Astrocyte (in vitro differentiated cells and primary cell): ENCODE measurements at regions not wholly inside any gene's neighbourhood (a gene's known extent, or its start where the extent isn't known, plus 50 kb on each side); places are given as distances from the start of the nearest gene placed in this dataset.

ENCODE experiments used
- DNase-seq: peaks from one replicate; pipeline ENCODE4 v3.0.0-alpha.2; 2010; ENCODE audit warnings: low read depth
- FAIRE-seq: peaks from 2 replicates; lab custom pipeline; 2011; peaks lifted over from hg19 to GRCh38; lab: Jason Lieb, UNC
- H2AFZ ChIP-seq: 2 replicates; pipeline ENCODE4 v1.6.0; 2012; ENCODE audit warnings: low read depth, low read length, inconsistent platforms
- H3K27ac ChIP-seq: 2 replicates; pipeline ENCODE4 v1.5.1; 2011; ENCODE audit warnings: low read depth, low read length, inconsistent platforms
- H3K27me3 ChIP-seq: 2 replicates; pipeline ENCODE4 v1.6.0; 2011; ENCODE audit warnings: low read length, inconsistent platforms; ENCODE audit not compliant: insufficient read depth
- H3K36me3 ChIP-seq: 2 replicates; pipeline ENCODE4 v1.5.1; 2011; ENCODE audit warnings: low read length, inconsistent platforms; ENCODE audit not compliant: insufficient read depth
- H3K4me1 ChIP-seq: 2 replicates; pipeline ENCODE4 v1.5.1; 2011; ENCODE audit warnings: low read length, inconsistent platforms; ENCODE audit not compliant: insufficient read depth
- H3K4me2 ChIP-seq: 2 replicates; pipeline ENCODE4 v1.6.0; 2012; ENCODE audit warnings: low read length, inconsistent platforms
- H3K4me3 ChIP-seq: 2 replicates; pipeline ENCODE4 v1.5.1; 2011; ENCODE audit warnings: low read depth, mild to moderate bottlenecking, low read length, inconsistent platforms; ENCODE audit not compliant: insufficient read depth
- H3K79me2 ChIP-seq: 2 replicates; pipeline ENCODE4 v1.6.0; 2012; ENCODE audit warnings: mild to moderate bottlenecking, low read length, inconsistent platforms; ENCODE audit not compliant: insufficient read depth
- H3K9ac ChIP-seq: 2 replicates; pipeline ENCODE4 v1.6.0; 2012; ENCODE audit warnings: mild to moderate bottlenecking, low read length, inconsistent platforms
- H3K9me3 ChIP-seq: 2 replicates; pipeline ENCODE4 v1.5.1; 2012; ENCODE audit warnings: low read depth, mild to moderate bottlenecking, low read length, inconsistent platforms; ENCODE audit not compliant: insufficient read depth
- H4K20me1 ChIP-seq: 2 replicates; pipeline ENCODE4 v1.6.0; 2012; ENCODE audit warnings: low read length, inconsistent platforms; ENCODE audit not compliant: insufficient read depth
- H3K27ac Mint-ChIP-seq: one replicate; pipeline ENCODE4 v1.8.0; 2021; ENCODE audit warnings: mild to moderate bottlenecking, mixed read lengths; ENCODE audit not compliant: unreplicated experiment
- H3K27me3 Mint-ChIP-seq: one replicate; pipeline ENCODE4 v1.8.0; 2021; ENCODE audit warnings: low read depth, mixed read lengths; ENCODE audit not compliant: unreplicated experiment
- H3K36me3 Mint-ChIP-seq: one replicate; pipeline ENCODE4 v1.8.0; 2021; ENCODE audit warnings: low read depth, mixed read lengths; ENCODE audit not compliant: unreplicated experiment
- H3K4me1 Mint-ChIP-seq: one replicate; pipeline ENCODE4 v1.8.0; 2021; ENCODE audit warnings: low read depth, mixed read lengths; ENCODE audit not compliant: unreplicated experiment
- H3K4me3 Mint-ChIP-seq: one replicate; pipeline ENCODE4 v1.8.0; 2021; ENCODE audit warnings: mild to moderate bottlenecking, moderate library complexity, mixed read lengths; ENCODE audit not compliant: unreplicated experiment
- H3K9me3 Mint-ChIP-seq: one replicate; pipeline ENCODE4 v1.8.0; 2021; ENCODE audit warnings: mild to moderate bottlenecking, mixed read lengths; ENCODE audit not compliant: unreplicated experiment
- CTCF ChIP-seq: IDR thresholded peaks from 2 replicates; pipeline ENCODE4 v1.5.1; 2011; ENCODE audit warnings: low read depth, mild to moderate bottlenecking, inconsistent platforms, low read length, moderate library complexity; ENCODE audit not compliant: insufficient read depth
- EZH2 ChIP-seq: IDR thresholded peaks from 2 replicates; pipeline ENCODE4 v1.6.1; 2012; ENCODE audit warnings: mild to moderate bottlenecking, low read length, inconsistent platforms; ENCODE audit not compliant: insufficient read depth

- Histone ChIP-seq H2AFZ (no peak overlapping the region), H3K9me3 (no peaks in the 10 kb centered on the region), H3K4me2 (no peak overlapping the region), H3K79me2 (no peaks in the 10 kb centered on the region), H4K20me1 (no peaks in the 10 kb centered on the region), H3K27me3 (no peaks in the 10 kb centered on the region), H3K9ac (no peak overlapping the region), H3K4me3 (no peak overlapping the region), H3K4me1 (no peaks in the 10 kb centered on the region), H3K36me3 (no peaks in the 10 kb centered on the region), H3K27ac (no peak overlapping the region)
- Mint-ChIP-seq H3K9me3 (no peaks in the 10 kb centered on the region), H3K4me1 (no peaks in the 10 kb centered on the region), H3K4me3 (no peak overlapping the region), H3K36me3 (peaks cover 2% of the 10 kb centered on the region), H3K27ac (no peak overlapping the region), H3K27me3 (peaks cover 8% of the 10 kb centered on the region)
- DNase-seq (no peak), FAIRE-seq (no peak)
- no peak for TF ChIP-seq EZH2
These were observed 152.3 kb downstream of the SUDS3 start for GRCh38 chr12:118528625-118529024.

GRCh38 chr12:118534003-118534402, 157.6 kb downstream of the SUDS3 start:
- no peak overlapping the region for H3K9ac ChIP-seq
- peaks cover 25% of the 10 kb centered on the region for H3K27me3 Mint-ChIP-seq
- FAIRE-seq, result no peak

GRCh38 chr12:118536306-118536906, 160.1 kb downstream of the SUDS3 start:
- Histone ChIP-seq H3K27ac (no peak overlapping the region), H3K27me3 (no peaks in the 10 kb centered on the region), H3K36me3 (no peaks in the 10 kb centered on the region), H3K9ac (no peak overlapping the region), H3K4me2 (no peak overlapping the region), H2AFZ (no peak overlapping the region), H3K9me3 (peaks cover 4% of the 10 kb centered on the region), H3K79me2 (no peaks in the 10 kb centered on the region), H3K4me3 (no peak overlapping the region), H3K4me1 (no peaks in the 10 kb centered on the region), H4K20me1 (no peaks in the 10 kb centered on the region)
- FAIRE-seq (no peak), DNase-seq (no peak)
- H3K4me1 Mint-ChIP-seq, result no peaks in the 10 kb centered on the region
- H3K27me3 Mint-ChIP-seq, result peaks cover 24% of the 10 kb centered on the region
- H3K27ac Mint-ChIP-seq, result no peak overlapping the region
- H3K4me3 Mint-ChIP-seq, result no peak overlapping the region
- H3K9me3 Mint-ChIP-seq, result peaks cover 2% of the 10 kb centered on the region
- TF ChIP-seq CTCF (no peak), EZH2 (no peak)
- H3K36me3 Mint-ChIP-seq, result no peaks in the 10 kb centered on the region

More at GRCh38 chr12:118534003-118534402, 157.6 kb downstream of the SUDS3 start:
- Histone ChIP-seq H3K27ac (no peak overlapping the region), H3K4me3 (no peak overlapping the region), H3K79me2 (no peaks in the 10 kb centered on the region), H3K4me2 (no peak overlapping the region), H2AFZ (no peak overlapping the region), H3K9me3 (no peaks in the 10 kb centered on the region), H3K36me3 (no peaks in the 10 kb centered on the region), H4K20me1 (no peaks in the 10 kb centered on the region), H3K27me3 (no peaks in the 10 kb centered on the region), H3K4me1 (no peaks in the 10 kb centered on the region)
- H3K4me1 Mint-ChIP-seq, result no peaks in the 10 kb centered on the region
- H3K27ac Mint-ChIP-seq, result no peak overlapping the region
- H3K36me3 Mint-ChIP-seq, result no peaks in the 10 kb centered on the region
- no peak for DNase-seq
- TF ChIP-seq CTCF (no peak), EZH2 (no peak)
- no peaks in the 10 kb centered on the region for H3K9me3 Mint-ChIP-seq
- no peak overlapping the region for H3K4me3 Mint-ChIP-seq
